GM12864 (cell line): ENCODE measurements at regions not wholly inside any gene's neighbourhood (a gene's known extent, or its start where the extent isn't known, plus 50 kb on each side); places are given as distances from the start of the nearest gene placed in this dataset.

Experiments used
- DNase-seq: peaks from one replicate; pipeline ENCODE4 v3.0.0-alpha.2; 2011; ENCODE audit warnings: low read depth
- H3K4me3 ChIP-seq: 2 replicates; pipeline ENCODE4 v1.5.1; 2011; ENCODE audit warnings: mild to moderate bottlenecking, low read depth, low read length, control low read depth
- CTCF ChIP-seq: IDR thresholded peaks from 2 replicates; pipeline ENCODE4 v1.5.1; 2011; ENCODE audit warnings: low read depth, mild to moderate bottlenecking, moderate library complexity, low read length, control low read depth, inconsistent platforms; ENCODE audit errors: missing control alignments

- TF ChIP-seq CTCF: no peak
- H3K4me3 ChIP-seq: no peak overlapping the region
- no peak for DNase-seq
Measured at GRCh38 chr13:82115391-82115790, 1766.9 kb downstream of the SLITRK1 start.

- no peak overlapping the region for H3K4me3 ChIP-seq
- TF ChIP-seq CTCF: no peak
- no peak for DNase-seq
Measured at GRCh38 chr13:82096256-82096655, 1755.3 kb upstream of the SPRY2 start.

GRCh38 chr13:82092312-82092711 is 1751.4 kb upstream of the SPRY2 start:
- TF ChIP-seq CTCF: no peak
- H3K4me3 ChIP-seq: no peak overlapping the region
- no peak for DNase-seq

GRCh38 chr13:82088781-82089180 is 1747.9 kb upstream of the SPRY2 start:
- no peak overlapping the region for H3K4me3 ChIP-seq
- no peak for TF ChIP-seq CTCF
- no peak for DNase-seq

GRCh38 chr13:82076496-82076895 is 1735.6 kb upstream of the SPRY2 start:
- no peak for TF ChIP-seq CTCF
- H3K4me3 ChIP-seq: no peak overlapping the region
- DNase-seq: no peak

GRCh38 chr13:82070416-82070815 is 1729.5 kb upstream of the SPRY2 start:
- DNase-seq: no peak
- no peak overlapping the region for H3K4me3 ChIP-seq
- no peak for TF ChIP-seq CTCF

- no peak overlapping the region for H3K4me3 ChIP-seq
- TF ChIP-seq CTCF: no peak
- DNase-seq: no peak
Measured at GRCh38 chr13:82062772-82063171, 1721.8 kb upstream of the SPRY2 start.
